ENCODE measurements at regions not wholly inside any gene's neighbourhood (a gene's known extent, or its start where the extent isn't known, plus 50 kb on each side); places are given as distances from the start of the nearest gene placed in this dataset.

DNA sequence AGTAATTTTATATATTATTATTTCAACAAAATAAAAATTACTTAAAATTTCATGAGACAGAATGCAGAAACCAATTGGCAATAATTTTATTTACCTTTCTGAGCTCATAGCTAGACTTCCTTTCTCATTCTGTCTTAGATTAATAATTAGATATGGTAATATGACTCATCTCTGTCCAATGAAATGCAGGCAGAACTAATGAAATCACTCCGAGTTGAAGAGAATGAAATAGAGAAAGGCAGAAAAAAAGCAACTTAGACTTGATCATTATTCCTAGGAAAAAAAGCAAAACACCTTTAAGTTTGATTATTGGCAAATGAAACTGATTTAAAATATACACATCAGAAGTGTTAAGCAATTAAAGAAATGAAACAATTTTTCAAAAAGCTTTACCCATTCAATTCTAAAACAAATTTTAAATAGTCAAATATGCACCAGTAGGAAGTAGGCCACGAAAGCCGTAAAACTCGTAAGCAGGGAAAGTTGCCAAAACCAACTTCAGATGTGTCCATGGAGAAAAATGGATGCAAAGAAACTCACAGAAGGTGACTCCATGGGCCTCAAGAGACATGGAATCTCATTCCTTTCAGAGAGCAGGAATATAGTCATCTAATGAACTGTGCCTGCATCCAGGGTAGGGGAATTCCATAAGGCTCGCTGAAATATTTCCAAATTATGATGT lies 293.8 kb upstream of the RGS17 start:
- H3K4me3 ChIP-seq (ENCODE audit: control insufficient read depth in 2 of 3, extremely low read depth in 1 of 3, insufficient read depth in 2 of 3, low read depth in 1 of 3, low read length in 3 of 3): no peak overlapping the region
- no peak overlapping the region for H3K27ac ChIP-seq (ENCODE audit: control insufficient read depth, insufficient read depth, low read length)
- no peak overlapping the region for H3K9ac ChIP-seq (ENCODE audit: control insufficient read depth, extremely low read depth, insufficient read depth, low read length)
- no peak overlapping the region for H2AFZ ChIP-seq (ENCODE audit: control insufficient read depth, low read length)
- no peaks in the 10 kb centered on the region for H3K27me3 ChIP-seq (ENCODE audit: control insufficient read depth, extremely low read depth, insufficient read depth, low read length)
- TF ChIP-seq, protein P1, sequence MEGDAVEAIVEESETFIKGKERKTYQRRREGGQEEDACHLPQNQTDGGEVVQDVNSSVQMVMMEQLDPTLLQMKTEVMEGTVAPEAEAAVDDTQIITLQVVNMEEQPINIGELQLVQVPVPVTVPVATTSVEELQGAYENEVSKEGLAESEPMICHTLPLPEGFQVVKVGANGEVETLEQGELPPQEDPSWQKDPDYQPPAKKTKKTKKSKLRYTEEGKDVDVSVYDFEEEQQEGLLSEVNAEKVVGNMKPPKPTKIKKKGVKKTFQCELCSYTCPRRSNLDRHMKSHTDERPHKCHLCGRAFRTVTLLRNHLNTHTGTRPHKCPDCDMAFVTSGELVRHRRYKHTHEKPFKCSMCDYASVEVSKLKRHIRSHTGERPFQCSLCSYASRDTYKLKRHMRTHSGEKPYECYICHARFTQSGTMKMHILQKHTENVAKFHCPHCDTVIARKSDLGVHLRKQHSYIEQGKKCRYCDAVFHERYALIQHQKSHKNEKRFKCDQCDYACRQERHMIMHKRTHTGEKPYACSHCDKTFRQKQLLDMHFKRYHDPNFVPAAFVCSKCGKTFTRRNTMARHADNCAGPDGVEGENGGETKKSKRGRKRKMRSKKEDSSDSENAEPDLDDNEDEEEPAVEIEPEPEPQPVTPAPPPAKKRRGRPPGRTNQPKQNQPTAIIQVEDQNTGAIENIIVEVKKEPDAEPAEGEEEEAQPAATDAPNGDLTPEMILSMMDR (optimal IDR thresholded peaks at IDR 0.05 in 1 of 3, IDR thresholded peaks at IDR 0.05 in 1 of 3, conservative IDR thresholded peaks at IDR 0.05 in 1 of 3; ENCODE audit: extremely low read depth in 1 of 3, insufficient read depth in 2 of 3, low read length in 3 of 3): no peak
- no peak for TF ChIP-seq EZH2 (IDR thresholded peaks at IDR 0.05; ENCODE audit: low read length)
- no peaks in the 10 kb centered on the region for H3K9me1 ChIP-seq (ENCODE audit: control insufficient read depth, extremely low read depth, insufficient read depth, low read length)
- no peaks in the 10 kb centered on the region for H3K9me3 ChIP-seq (ENCODE audit: control insufficient read depth, low read depth, low read length)
- no peaks in the 10 kb centered on the region for H4K20me1 ChIP-seq (ENCODE audit: control insufficient read depth, extremely low read depth, insufficient read depth, low read length)
- DNase-seq (ENCODE audit: low read depth, low spot score): no peak
- no peaks in the 10 kb centered on the region for H3K4me1 ChIP-seq (ENCODE audit: control insufficient read depth, extremely low read depth, insufficient read depth, low read length)
- no peak overlapping the region for H3K4me2 ChIP-seq (ENCODE audit: control insufficient read depth, extremely low read depth, insufficient read depth, low read depth, low read length)
- dilution Hi-C loops (cut with MboI; ENCODE audit: extremely low pct_ligation_motif_present, low sequenced_read_pairs): no loop called here
- no peak for FAIRE-seq
- H3K79me2 ChIP-seq (ENCODE audit: control insufficient read depth, insufficient read depth, low read length): no peaks in the 10 kb centered on the region
- H3K36me3 ChIP-seq (ENCODE audit: control insufficient read depth in 2 of 2, extremely low read depth in 1 of 2, insufficient read depth in 2 of 2, low read length in 2 of 2): no peaks in the 10 kb centered on the region

DNA sequence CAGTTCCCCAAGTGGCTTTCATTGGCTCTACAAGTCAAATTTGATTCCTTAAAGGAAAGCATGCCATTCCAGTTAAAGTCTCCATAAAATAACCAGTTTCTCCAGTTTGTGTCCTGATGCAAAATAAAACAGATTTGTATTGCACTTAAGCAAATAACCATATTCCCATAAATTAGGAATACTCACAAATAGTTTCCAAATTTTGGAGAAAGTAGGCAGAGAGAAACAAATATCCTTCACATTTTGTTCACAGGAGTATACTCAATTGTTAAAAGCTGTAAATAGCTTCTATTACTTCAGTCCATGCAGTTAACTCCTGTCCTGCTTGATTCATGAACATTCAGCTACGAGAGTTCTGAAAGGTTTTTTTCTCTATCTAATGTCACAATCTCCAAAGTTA lies 281.4 kb upstream of the RGS17 start:
- H3K9me3 ChIP-seq (ENCODE audit: control insufficient read depth, low read depth, low read length): no peaks in the 10 kb centered on the region
- no peak for FAIRE-seq
- H3K4me3 ChIP-seq (ENCODE audit: control insufficient read depth in 2 of 3, extremely low read depth in 1 of 3, insufficient read depth in 2 of 3, low read depth in 1 of 3, low read length in 3 of 3): no peak overlapping the region
- H4K20me1 ChIP-seq (ENCODE audit: control insufficient read depth, extremely low read depth, insufficient read depth, low read length): no peaks in the 10 kb centered on the region
- H3K9me1 ChIP-seq (ENCODE audit: control insufficient read depth, extremely low read depth, insufficient read depth, low read length): no peaks in the 10 kb centered on the region
- H3K4me1 ChIP-seq (ENCODE audit: control insufficient read depth, extremely low read depth, insufficient read depth, low read length): no peaks in the 10 kb centered on the region
- dilution Hi-C loops (cut with MboI; ENCODE audit: extremely low pct_ligation_motif_present, low sequenced_read_pairs): no loop called here
- no peak overlapping the region for H3K27ac ChIP-seq (ENCODE audit: control insufficient read depth, insufficient read depth, low read length)
- H2AFZ ChIP-seq (ENCODE audit: control insufficient read depth, low read length): no peak overlapping the region
- no peak overlapping the region for H3K9ac ChIP-seq (ENCODE audit: control insufficient read depth, extremely low read depth, insufficient read depth, low read length)
- H3K4me2 ChIP-seq (ENCODE audit: control insufficient read depth, extremely low read depth, insufficient read depth, low read depth, low read length): no peak overlapping the region
- no peak for DNase-seq (ENCODE audit: low read depth, low spot score)
- H3K79me2 ChIP-seq (ENCODE audit: control insufficient read depth, insufficient read depth, low read length): no peaks in the 10 kb centered on the region
- H3K27me3 ChIP-seq (ENCODE audit: control insufficient read depth, extremely low read depth, insufficient read depth, low read length): no peaks in the 10 kb centered on the region
- H3K36me3 ChIP-seq (ENCODE audit: control insufficient read depth in 2 of 2, extremely low read depth in 1 of 2, insufficient read depth in 2 of 2, low read length in 2 of 2): no peaks in the 10 kb centered on the region
- TF ChIP-seq EZH2 (IDR thresholded peaks at IDR 0.05; ENCODE audit: low read length): no peak
- TF ChIP-seq, protein P1 (optimal IDR thresholded peaks at IDR 0.05 in 1 of 3, IDR thresholded peaks at IDR 0.05 in 1 of 3, conservative IDR thresholded peaks at IDR 0.05 in 1 of 3; ENCODE audit: extremely low read depth in 1 of 3, insufficient read depth in 2 of 3, low read length in 3 of 3): no peak

Data from keratinocyte (primary cell).